ENCODE measurements at regions not wholly inside any gene's neighbourhood (a gene's known extent, or its start where the extent isn't known, plus 50 kb on each side); places are given as distances from the start of the nearest gene placed in this dataset.

GRCh38 chr16:85986931-85987749 lies 88.2 kb downstream of the IRF8 start:
- Histone ChIP-seq H3K27me3 (ENCODE audit: control insufficient read depth in 2 of 2, insufficient read depth in 2 of 2, low read length in 2 of 2) (peaks cover 0 to 5% of the 10 kb centered on the region in 2 experiments), H2AFZ (ENCODE audit: low read depth, low read length) (no peak overlapping the region), H3K9ac (replicated peaks; ENCODE audit: extremely low read depth, insufficient read depth, low read length) (no peak overlapping the region), H3K27ac (ENCODE audit: insufficient read depth, low read depth, low read length) (no peak overlapping the region), H4K20me1 (replicated peaks; ENCODE audit: control insufficient read depth, extremely low read depth, insufficient read depth, low read length) (no peaks in the 10 kb centered on the region), H3K4me2 (ENCODE audit: insufficient read depth, low read length) (no peak overlapping the region), H3K9me3 (replicated peaks; ENCODE audit: control insufficient read depth, insufficient read depth, low read length) (no peaks in the 10 kb centered on the region), H3K4me1 (ENCODE audit: control insufficient read depth, extremely low read depth, insufficient read depth, low read length) (no peaks in the 10 kb centered on the region), H3K9me1 (replicated peaks; ENCODE audit: control insufficient read depth, extremely low read depth, insufficient read depth, low read length) (no peaks in the 10 kb centered on the region), H3K36me3 (ENCODE audit: control insufficient read depth in 2 of 2, extremely low read depth in 1 of 2, insufficient read depth in 2 of 2, low read length in 2 of 2) (no peaks in the 10 kb centered on the region), H3K79me2 (ENCODE audit: control insufficient read depth, insufficient read depth, low read length) (no peaks in the 10 kb centered on the region), H3K4me3 (replicated peaks in 1 of 3; ENCODE audit: insufficient read depth in 1 of 3, low read depth in 1 of 3, low read length in 3 of 3) (no peak overlapping the region)
- dilution Hi-C loops (cut with MboI; ENCODE audit: extremely low pct_ligation_motif_present, low sequenced_read_pairs) = no loop called here
- ChIA-PET CTCF (interaction anchor here (0.7 to 14.3 kb wide), 19 partner anchors 9 to 173 kb away, joined by 3 to 564 read pairs (median 4); no protein-coding TSS in a partner anchor), POLR2A (no interaction called here)
- no peak for DNase-seq (ENCODE audit: low read depth, low spot score)
- TF ChIP-seq JUN (IDR thresholded peaks at IDR 0.05; ENCODE audit: borderline replicate concordance, insufficient read depth, insufficient read length, low read depth) (no peak), CTCF (IDR thresholded peaks at IDR 0.05; ENCODE audit: extremely low read depth in 1 of 2, insufficient read depth in 1 of 2, low read depth in 1 of 2, low read length in 2 of 2) (peak in 1 of 2 donors; percentile 50)
- no TSS peak for BruUV-seq (replicated peaks)
- intact Hi-C loops (cut with micrococcal nuclease) = loop anchor here (1.0 to 2.0 kb wide), 2 partner anchors 108 to 166 kb away; no protein-coding TSS in a partner anchor
- FAIRE-seq = no peak

- H3K4me1 ChIP-seq (ENCODE audit: control insufficient read depth, extremely low read depth, insufficient read depth, low read length) = no peaks in the 10 kb centered on the region
- BruUV-seq (replicated peaks) = no TSS peak
- H3K27me3 ChIP-seq (ENCODE audit: control insufficient read depth in 2 of 2, insufficient read depth in 2 of 2, low read length in 2 of 2) = peaks cover 0 to 5% of the 10 kb centered on the region in 2 experiments
- no peaks in the 10 kb centered on the region for H3K36me3 ChIP-seq (ENCODE audit: control insufficient read depth in 2 of 2, extremely low read depth in 1 of 2, insufficient read depth in 2 of 2, low read length in 2 of 2)
- intact Hi-C loops (cut with micrococcal nuclease) = loop anchor here (1.0 to 2.0 kb wide), 3 partner anchors 29 to 166 kb away; no protein-coding TSS in a partner anchor
- ChIA-PET CTCF (interaction anchor here (1.0 to 14.3 kb wide), 15 partner anchors 9 to 174 kb away, joined by 3 to 564 read pairs (median 6); no protein-coding TSS in a partner anchor), POLR2A (no interaction called here)
- H3K9ac ChIP-seq (replicated peaks; ENCODE audit: extremely low read depth, insufficient read depth, low read length) = no peak overlapping the region
- FAIRE-seq = no peak
- no peak overlapping the region for H3K4me3 ChIP-seq (replicated peaks in 1 of 3; ENCODE audit: insufficient read depth in 1 of 3, low read depth in 1 of 3, low read length in 3 of 3)
- H3K4me2 ChIP-seq (ENCODE audit: insufficient read depth, low read length) = no peak overlapping the region
- no peak for DNase-seq (ENCODE audit: low read depth, low spot score)
- H3K79me2 ChIP-seq (ENCODE audit: control insufficient read depth, insufficient read depth, low read length) = no peaks in the 10 kb centered on the region
- no peaks in the 10 kb centered on the region for H3K9me3 ChIP-seq (replicated peaks; ENCODE audit: control insufficient read depth, insufficient read depth, low read length)
- no peak overlapping the region for H3K27ac ChIP-seq (ENCODE audit: insufficient read depth, low read depth, low read length)
- H3K9me1 ChIP-seq (replicated peaks; ENCODE audit: control insufficient read depth, extremely low read depth, insufficient read depth, low read length) = no peaks in the 10 kb centered on the region
- dilution Hi-C loops (cut with MboI; ENCODE audit: extremely low pct_ligation_motif_present, low sequenced_read_pairs) = no loop called here
- H4K20me1 ChIP-seq (replicated peaks; ENCODE audit: control insufficient read depth, extremely low read depth, insufficient read depth, low read length) = no peaks in the 10 kb centered on the region
- TF ChIP-seq MYC (IDR thresholded peaks at IDR 0.05; ENCODE audit: low read depth, low read length) = no peak
- peak in 1 of 2 donors; percentile 0 for TF ChIP-seq CTCF (IDR thresholded peaks at IDR 0.05; ENCODE audit: extremely low read depth in 1 of 2, insufficient read depth in 1 of 2, low read depth in 1 of 2, low read length in 2 of 2)
- no peak overlapping the region for H2AFZ ChIP-seq (ENCODE audit: low read depth, low read length)
Measured at GRCh38 chr16:85987750-85988078, 88.8 kb downstream of the IRF8 start.

Data from endothelial cell of umbilical vein (primary cell).